ENCODE measurements at regions not wholly inside any gene's neighbourhood (a gene's known extent, or its start where the extent isn't known, plus 50 kb on each side); places are given as distances from the start of the nearest gene placed in this dataset.

DNA sequence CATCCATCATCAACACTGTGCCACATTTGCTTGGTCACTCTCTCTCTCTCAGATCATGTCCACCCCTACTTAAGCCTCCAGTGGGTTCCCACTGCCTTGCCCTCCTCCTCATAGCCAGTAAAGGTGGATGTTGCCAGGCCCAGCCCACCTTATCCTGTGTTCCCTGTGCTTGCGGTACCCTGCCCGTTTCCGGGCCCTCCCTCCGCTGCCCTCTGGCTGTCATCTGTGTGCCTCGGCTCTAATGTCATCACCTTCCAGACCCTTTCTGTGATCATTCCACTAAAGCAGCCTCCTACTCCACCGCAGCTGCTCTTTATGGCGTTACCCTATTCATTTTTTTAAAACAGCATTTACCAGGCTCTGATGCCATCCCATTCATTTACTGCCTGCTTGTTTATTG lies 305.7 kb upstream of the SKOR2 start:
- POLR2A ChIA-PET: no interaction called here
- intact Hi-C loops (cut with micrococcal nuclease; ENCODE audit: unreplicated experiment): no loop called here
- no TSS peak for BruUV-seq (replicated peaks)
- Histone ChIP-seq H3K27ac (ENCODE audit: low read length) (no peak overlapping the region), H3K4me1 (ENCODE audit: control insufficient read depth, insufficient read depth, low read length) (no peaks in the 10 kb centered on the region), H3K36me3 (ENCODE audit: control insufficient read depth, insufficient read depth, low read length) (no peaks in the 10 kb centered on the region), H3K9me3 (ENCODE audit: control insufficient read depth, insufficient read depth, low read depth, low read length) (no peaks in the 10 kb centered on the region), H3K27me3 (ENCODE audit: control insufficient read depth, insufficient read depth, low read length) (no peaks in the 10 kb centered on the region), H3K4me3 (ENCODE audit: low read depth in 2 of 2, low read length in 2 of 2) (no peak overlapping the region)
- in situ Hi-C loops (cut with HindIII; ENCODE audit: low pct_unique_long_range_greater_than_20kb, low sequenced_read_pairs): no loop called here
- CTCF ChIA-PET: no interaction called here
- TF ChIP-seq, protein P1, sequence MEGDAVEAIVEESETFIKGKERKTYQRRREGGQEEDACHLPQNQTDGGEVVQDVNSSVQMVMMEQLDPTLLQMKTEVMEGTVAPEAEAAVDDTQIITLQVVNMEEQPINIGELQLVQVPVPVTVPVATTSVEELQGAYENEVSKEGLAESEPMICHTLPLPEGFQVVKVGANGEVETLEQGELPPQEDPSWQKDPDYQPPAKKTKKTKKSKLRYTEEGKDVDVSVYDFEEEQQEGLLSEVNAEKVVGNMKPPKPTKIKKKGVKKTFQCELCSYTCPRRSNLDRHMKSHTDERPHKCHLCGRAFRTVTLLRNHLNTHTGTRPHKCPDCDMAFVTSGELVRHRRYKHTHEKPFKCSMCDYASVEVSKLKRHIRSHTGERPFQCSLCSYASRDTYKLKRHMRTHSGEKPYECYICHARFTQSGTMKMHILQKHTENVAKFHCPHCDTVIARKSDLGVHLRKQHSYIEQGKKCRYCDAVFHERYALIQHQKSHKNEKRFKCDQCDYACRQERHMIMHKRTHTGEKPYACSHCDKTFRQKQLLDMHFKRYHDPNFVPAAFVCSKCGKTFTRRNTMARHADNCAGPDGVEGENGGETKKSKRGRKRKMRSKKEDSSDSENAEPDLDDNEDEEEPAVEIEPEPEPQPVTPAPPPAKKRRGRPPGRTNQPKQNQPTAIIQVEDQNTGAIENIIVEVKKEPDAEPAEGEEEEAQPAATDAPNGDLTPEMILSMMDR (IDR thresholded peaks at IDR 0.05): no peak
- no peak for TF ChIP-seq POLR2AphosphoS5 (IDR thresholded peaks at IDR 0.05; ENCODE audit: low read depth, low read length)
- TF ChIP-seq, protein P2, sequence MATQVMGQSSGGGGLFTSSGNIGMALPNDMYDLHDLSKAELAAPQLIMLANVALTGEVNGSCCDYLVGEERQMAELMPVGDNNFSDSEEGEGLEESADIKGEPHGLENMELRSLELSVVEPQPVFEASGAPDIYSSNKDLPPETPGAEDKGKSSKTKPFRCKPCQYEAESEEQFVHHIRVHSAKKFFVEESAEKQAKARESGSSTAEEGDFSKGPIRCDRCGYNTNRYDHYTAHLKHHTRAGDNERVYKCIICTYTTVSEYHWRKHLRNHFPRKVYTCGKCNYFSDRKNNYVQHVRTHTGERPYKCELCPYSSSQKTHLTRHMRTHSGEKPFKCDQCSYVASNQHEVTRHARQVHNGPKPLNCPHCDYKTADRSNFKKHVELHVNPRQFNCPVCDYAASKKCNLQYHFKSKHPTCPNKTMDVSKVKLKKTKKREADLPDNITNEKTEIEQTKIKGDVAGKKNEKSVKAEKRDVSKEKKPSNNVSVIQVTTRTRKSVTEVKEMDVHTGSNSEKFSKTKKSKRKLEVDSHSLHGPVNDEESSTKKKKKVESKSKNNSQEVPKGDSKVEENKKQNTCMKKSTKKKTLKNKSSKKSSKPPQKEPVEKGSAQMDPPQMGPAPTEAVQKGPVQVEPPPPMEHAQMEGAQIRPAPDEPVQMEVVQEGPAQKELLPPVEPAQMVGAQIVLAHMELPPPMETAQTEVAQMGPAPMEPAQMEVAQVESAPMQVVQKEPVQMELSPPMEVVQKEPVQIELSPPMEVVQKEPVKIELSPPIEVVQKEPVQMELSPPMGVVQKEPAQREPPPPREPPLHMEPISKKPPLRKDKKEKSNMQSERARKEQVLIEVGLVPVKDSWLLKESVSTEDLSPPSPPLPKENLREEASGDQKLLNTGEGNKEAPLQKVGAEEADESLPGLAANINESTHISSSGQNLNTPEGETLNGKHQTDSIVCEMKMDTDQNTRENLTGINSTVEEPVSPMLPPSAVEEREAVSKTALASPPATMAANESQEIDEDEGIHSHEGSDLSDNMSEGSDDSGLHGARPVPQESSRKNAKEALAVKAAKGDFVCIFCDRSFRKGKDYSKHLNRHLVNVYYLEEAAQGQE (IDR thresholded peaks at IDR 0.05; ENCODE audit: insufficient read depth in 1 of 2, low read depth in 2 of 2, low read length in 1 of 2): no peak
- TF ChIP-seq TCF7L2 (IDR thresholded peaks at IDR 0.05; ENCODE audit: low read depth, low read length): no peak
- TF ChIP-seq SIN3A (IDR thresholded peaks at IDR 0.05; ENCODE audit: borderline replicate concordance, insufficient read depth, low read depth, low read length): no peak
- ATAC-seq (no peak), DNase-seq (ENCODE audit: low read depth, low spot score) (no peak)

DNA sequence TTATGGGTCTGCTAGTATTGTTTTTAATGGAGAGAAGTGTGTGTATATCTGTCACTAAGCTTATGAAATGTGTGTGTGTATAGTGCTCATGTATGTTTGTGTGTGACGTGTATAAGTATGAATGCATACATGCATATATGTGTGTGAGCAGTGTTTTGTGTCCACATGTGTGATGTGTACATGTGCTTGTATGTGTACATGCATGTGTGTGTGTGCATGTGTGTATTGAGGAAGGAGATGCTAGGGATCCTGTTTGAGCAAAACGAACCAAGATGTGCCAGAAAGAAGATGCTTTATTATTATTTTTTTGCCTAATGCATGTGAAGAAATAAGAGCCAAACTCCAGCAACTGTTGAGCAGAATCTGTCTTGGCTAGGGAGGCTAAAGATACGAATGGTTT lies 301.3 kb upstream of the SKOR2 start:
- Histone ChIP-seq H3K27ac (ENCODE audit: low read length) (no peak overlapping the region), H3K27me3 (ENCODE audit: control insufficient read depth, insufficient read depth, low read length) (no peaks in the 10 kb centered on the region), H3K4me3 (ENCODE audit: low read depth in 2 of 2, low read length in 2 of 2) (no peak overlapping the region), H3K36me3 (ENCODE audit: control insufficient read depth, insufficient read depth, low read length) (no peaks in the 10 kb centered on the region), H3K4me1 (ENCODE audit: control insufficient read depth, insufficient read depth, low read length) (no peaks in the 10 kb centered on the region), H3K9me3 (ENCODE audit: control insufficient read depth, insufficient read depth, low read depth, low read length) (no peaks in the 10 kb centered on the region)
- TF ChIP-seq SIN3A (IDR thresholded peaks at IDR 0.05; ENCODE audit: borderline replicate concordance, insufficient read depth, low read depth, low read length): no peak
- TF ChIP-seq, protein P1 (IDR thresholded peaks at IDR 0.05): no peak
- TF ChIP-seq, protein P2 (IDR thresholded peaks at IDR 0.05; ENCODE audit: insufficient read depth in 1 of 2, low read depth in 2 of 2, low read length in 1 of 2): no peak
- no peak for TF ChIP-seq TCF7L2 (IDR thresholded peaks at IDR 0.05; ENCODE audit: low read depth, low read length)
- no peak for TF ChIP-seq POLR2AphosphoS5 (IDR thresholded peaks at IDR 0.05; ENCODE audit: low read depth, low read length)
- in situ Hi-C loops (cut with HindIII; ENCODE audit: low pct_unique_long_range_greater_than_20kb, low sequenced_read_pairs): no loop called here
- ChIA-PET POLR2A (no interaction called here), CTCF (no interaction called here)
- ATAC-seq (no peak), DNase-seq (ENCODE audit: low read depth, low spot score) (no peak)
- no TSS peak for BruUV-seq (replicated peaks)
- intact Hi-C loops (cut with micrococcal nuclease; ENCODE audit: unreplicated experiment): no loop called here

All from Panc1 (cell line).